CD14-positive monocyte (primary cell): ENCODE measurements at regions not wholly inside any gene's neighbourhood (a gene's known extent, or its start where the extent isn't known, plus 50 kb on each side); places are given as distances from the start of the nearest gene placed in this dataset.

Source experiments
- DNase-seq, 3 donors: peaks; one replicate each; pipeline ENCODE4 v3.0.0-alpha.2; 2011 to 2022
- H2AFZ ChIP-seq: 2 replicates; pipeline ENCODE4 v1.6.0; 2012; ENCODE audit warnings: mild to moderate bottlenecking, low read depth, low read length, inconsistent platforms; ENCODE audit not compliant: insufficient read depth, poor library complexity, severe bottlenecking
- H3K27ac ChIP-seq, 2 donors: 1 replicate in 1 of 2; 2 replicates in 1 of 2; pipeline ENCODE4 v1.5.1; 2012 to 2013; ENCODE audit warnings: low read length in 2 of 2, control low read depth in 1 of 2, inconsistent platforms in 1 of 2, low read depth in 1 of 2, mild to moderate bottlenecking in 1 of 2
- H3K27me3 ChIP-seq, 2 donors: one replicate each; pipeline versions ENCODE4 v1.6.0 to v1.6.1; 2011 to 2013; ENCODE audit warnings: low read length in 2 of 2; ENCODE audit not compliant: control insufficient read depth in 2 of 2, insufficient read depth in 2 of 2
- H3K36me3 ChIP-seq, 2 donors: replicated peaks in 1 of 2; 1 replicate in 1 of 2; 2 replicates in 1 of 2; pipeline versions ENCODE4 v1.5.1 to v1.6.1; 2012 to 2013; ENCODE audit warnings: low read length in 2 of 2, control low read depth in 1 of 2, inconsistent platforms in 1 of 2, mild to moderate bottlenecking in 1 of 2; ENCODE audit not compliant: insufficient read depth in 2 of 2, control insufficient read depth in 1 of 2
- H3K4me1 ChIP-seq, 2 donors: 1 replicate in 1 of 2; 2 replicates in 1 of 2; pipeline versions ENCODE4 v1.5.1 to v1.6.1; 2012 to 2013; ENCODE audit warnings: low read length in 2 of 2, control low read depth in 1 of 2, inconsistent platforms in 1 of 2, mild to moderate bottlenecking in 1 of 2, moderate library complexity in 1 of 2; ENCODE audit not compliant: insufficient read depth in 2 of 2, control insufficient read depth in 1 of 2
- H3K4me2 ChIP-seq: replicated peaks from 2 replicates; pipeline ENCODE3; 2012; ENCODE audit warnings: low read length, moderate library complexity, mild to moderate bottlenecking; ENCODE audit not compliant: poor library complexity, severe bottlenecking; ENCODE audit errors: extremely low read depth
- H3K4me3 ChIP-seq, 3 experiments: fragments of 200-600 bp in 1 of 3; sonication (generic) in 1 of 3; replicated peaks in 1 of 3; 1 replicate in 2 of 3; 2 replicates in 1 of 3; pipeline ENCODE4 v1.5.1; 2011 to 2013; ENCODE audit warnings: low read length in 3 of 3, mild to moderate bottlenecking in 3 of 3, control low read depth in 2 of 3, low read depth in 2 of 3, inconsistent platforms in 1 of 3, moderate library complexity in 1 of 3
- H3K79me2 ChIP-seq: 2 replicates; pipeline ENCODE4 v1.6.0; 2012; ENCODE audit warnings: mild to moderate bottlenecking, control low read depth, inconsistent platforms, low read length, moderate library complexity; ENCODE audit not compliant: insufficient read depth
- H3K9ac ChIP-seq: 2 replicates; pipeline ENCODE4 v1.6.0; 2017; ENCODE audit warnings: low read length, mild to moderate bottlenecking; ENCODE audit not compliant: insufficient read depth, poor library complexity, severe bottlenecking
- H3K9me3 ChIP-seq, 2 donors: replicated peaks in 1 of 2; 1 replicate in 1 of 2; 2 replicates in 1 of 2; pipeline versions ENCODE4 v1.5.1 to v1.6.1; 2012 to 2013; ENCODE audit warnings: low read length in 2 of 2, control low read depth in 1 of 2; ENCODE audit not compliant: control insufficient read depth in 1 of 2, insufficient read depth in 1 of 2
- H4K20me1 ChIP-seq: 2 replicates; pipeline ENCODE4 v1.6.0; 2012; ENCODE audit warnings: mild to moderate bottlenecking, low read length, control low read depth, moderate library complexity; ENCODE audit not compliant: insufficient read depth
- H3K27ac Mint-ChIP-seq, 7 donors: one replicate each; pipeline ENCODE4 v1.8.0; 2020; ENCODE audit warnings: mild to moderate bottlenecking in 7 of 7, mixed read lengths in 7 of 7, moderate library complexity in 6 of 7, inconsistent platforms in 2 of 7
- H3K27me3 Mint-ChIP-seq, 3 donors: one replicate each; pipeline ENCODE4 v1.8.0; 2021 to 2022; ENCODE audit warnings: low read depth in 3 of 3, mild to moderate bottlenecking in 3 of 3, mixed read lengths in 3 of 3, moderate library complexity in 3 of 3, inconsistent platforms in 1 of 3
- H3K36me3 Mint-ChIP-seq, 2 donors: one replicate each; pipeline ENCODE4 v1.8.0; 2020; ENCODE audit warnings: mixed read lengths in 2 of 2, inconsistent platforms in 1 of 2, mild to moderate bottlenecking in 1 of 2
- H3K4me1 Mint-ChIP-seq: one replicate; pipeline ENCODE4 v1.8.0; 2020; ENCODE audit warnings: mild to moderate bottlenecking, mixed read lengths
- H3K4me3 Mint-ChIP-seq, 2 donors: one replicate each; pipeline ENCODE4 v1.8.0; 2020; ENCODE audit warnings: mild to moderate bottlenecking in 2 of 2, mixed read lengths in 2 of 2, moderate library complexity in 1 of 2
- H3K9me3 Mint-ChIP-seq, 7 donors: one replicate each; pipeline ENCODE4 v1.8.0; 2020 to 2022; ENCODE audit warnings: mixed read lengths in 7 of 7, mild to moderate bottlenecking in 6 of 7, moderate library complexity in 6 of 7, inconsistent platforms in 2 of 7
- CTCF ChIP-seq: fragments of 200-600 bp; IDR thresholded peaks from one replicate; pipeline ENCODE4 v1.8.0; 2022; ENCODE audit warnings: antibody characterized with exemption, mild to moderate bottlenecking
- whole genome bisulfite sequencing: methylation state at CpG from one replicate; pipeline ENCODE4 v1.1.5; 2013; ENCODE audit warnings: missing lambda C conversion rate; ENCODE audit not compliant: insufficient coverage; 5-methylcytosine and 5-hydroxymethylcytosine counted together
- intact Hi-C, 2 donors: fragments of 100-400 bp; cut with micrococcal nuclease; formaldehyde crosslinking; loops; one replicate each; pipeline versions ENCODE4 v1.15.0 to v1.15.1; 2023

- no CpG with 5 or more reads among the region's 3 CpGs for WGBS
Observed at GRCh38 chr3:116897382-116897781, 187.8 kb downstream of the TUSC7 start.

GRCh38 chr3:116899253-116899652, 189.7 kb downstream of the TUSC7 start:
- Histone ChIP-seq H4K20me1 (no peaks in the 10 kb centered on the region), H3K4me3 (no peak overlapping the region), H3K9me3 (no peaks in the 10 kb centered on the region), H3K27ac (no peak overlapping the region), H3K79me2 (no peaks in the 10 kb centered on the region), H3K4me1 (no peaks in the 10 kb centered on the region), H3K27me3 (no peaks in the 10 kb centered on the region), H3K9ac (no peak overlapping the region), H3K4me2 (no peak overlapping the region), H3K36me3 (no peaks in the 10 kb centered on the region), H2AFZ (no peak overlapping the region)
- no peak for DNase-seq
- Mint-ChIP-seq H3K4me1 (no peaks in the 10 kb centered on the region), H3K9me3 (peaks cover 0 to 4% (median 0%) of the 10 kb centered on the region in 7 donors), H3K27ac (no peak overlapping the region), H3K36me3 (no peaks in the 10 kb centered on the region), H3K4me3 (no peak overlapping the region), H3K27me3 (peaks cover 0 to 3% (median 0%) of the 10 kb centered on the region in 3 donors)
- intact Hi-C loops: no loop called here
- TF ChIP-seq CTCF: no peak
- no CpG with 5 or more reads among the region's 4 CpGs for WGBS

More at GRCh38 chr3:116897382-116897781, 187.8 kb downstream of the TUSC7 start:
- Mint-ChIP-seq H3K27me3 (no peaks in the 10 kb centered on the region), H3K4me3 (no peak overlapping the region), H3K9me3 (no peaks in the 10 kb centered on the region), H3K36me3 (no peaks in the 10 kb centered on the region), H3K27ac (no peak overlapping the region), H3K4me1 (no peaks in the 10 kb centered on the region)
- Histone ChIP-seq H3K4me2 (no peak overlapping the region), H3K4me1 (no peaks in the 10 kb centered on the region), H4K20me1 (no peaks in the 10 kb centered on the region), H3K9ac (no peak overlapping the region), H3K27ac (no peak overlapping the region), H3K36me3 (no peaks in the 10 kb centered on the region), H3K27me3 (no peaks in the 10 kb centered on the region), H2AFZ (no peak overlapping the region), H3K4me3 (no peak overlapping the region), H3K9me3 (no peaks in the 10 kb centered on the region), H3K79me2 (no peaks in the 10 kb centered on the region)
- no peak for DNase-seq
- intact Hi-C loops: no loop called here
- no peak for TF ChIP-seq CTCF
